ENCODE measurements at regions not wholly inside any gene's neighbourhood (a gene's known extent, or its start where the extent isn't known, plus 50 kb on each side); places are given as distances from the start of the nearest gene placed in this dataset.

- H3F3A ChIP-seq (replicated peaks; ENCODE audit: insufficient read depth) = no peaks in the 10 kb centered on the region
- H3K9ac ChIP-seq = no peak overlapping the region
- WGBS (ENCODE audit: low lambda C conversion rate) = 0% methylated on average over 1 of the region's 1 CpG
- DNase-seq = no peak
- no peak for TF ChIP-seq ELF1 (IDR thresholded peaks at IDR 0.05)
- TF ChIP-seq POLR2AphosphoS5 (IDR thresholded peaks at IDR 0.05; ENCODE audit: low read depth, low read length) = no peak
- no peak for TF ChIP-seq RXRA (IDR thresholded peaks at IDR 0.05; ENCODE audit: borderline replicate concordance, low read depth)
- TF ChIP-seq MEF2A (IDR thresholded peaks at IDR 0.05; ENCODE audit: borderline replicate concordance, low read depth) = no peak
- TF ChIP-seq CHD2 (IDR thresholded peaks at IDR 0.05; ENCODE audit: low read length, partially characterized antibody) = no peak
- TF ChIP-seq FOXJ3 (CRISPR knock-in tag; IDR thresholded peaks at IDR 0.05) = no peak
- TF ChIP-seq TEAD4 (IDR thresholded peaks at IDR 0.05; ENCODE audit: borderline replicate concordance, insufficient read depth) = no peak
- TF ChIP-seq FOXM1 (IDR thresholded peaks at IDR 0.05; ENCODE audit: low read depth) = no peak
- TF ChIP-seq EZH2phosphoT487 (IDR thresholded peaks at IDR 0.05; ENCODE audit: borderline replicate concordance, low read depth) = no peak
- TF ChIP-seq, protein P1, sequence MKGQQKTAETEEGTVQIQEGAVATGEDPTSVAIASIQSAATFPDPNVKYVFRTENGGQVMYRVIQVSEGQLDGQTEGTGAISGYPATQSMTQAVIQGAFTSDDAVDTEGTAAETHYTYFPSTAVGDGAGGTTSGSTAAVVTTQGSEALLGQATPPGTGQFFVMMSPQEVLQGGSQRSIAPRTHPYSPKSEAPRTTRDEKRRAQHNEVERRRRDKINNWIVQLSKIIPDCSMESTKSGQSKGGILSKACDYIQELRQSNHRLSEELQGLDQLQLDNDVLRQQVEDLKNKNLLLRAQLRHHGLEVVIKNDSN (IDR thresholded peaks at IDR 0.05; ENCODE audit: borderline replicate concordance, low read depth) = no peak
- TF ChIP-seq, protein P2, sequence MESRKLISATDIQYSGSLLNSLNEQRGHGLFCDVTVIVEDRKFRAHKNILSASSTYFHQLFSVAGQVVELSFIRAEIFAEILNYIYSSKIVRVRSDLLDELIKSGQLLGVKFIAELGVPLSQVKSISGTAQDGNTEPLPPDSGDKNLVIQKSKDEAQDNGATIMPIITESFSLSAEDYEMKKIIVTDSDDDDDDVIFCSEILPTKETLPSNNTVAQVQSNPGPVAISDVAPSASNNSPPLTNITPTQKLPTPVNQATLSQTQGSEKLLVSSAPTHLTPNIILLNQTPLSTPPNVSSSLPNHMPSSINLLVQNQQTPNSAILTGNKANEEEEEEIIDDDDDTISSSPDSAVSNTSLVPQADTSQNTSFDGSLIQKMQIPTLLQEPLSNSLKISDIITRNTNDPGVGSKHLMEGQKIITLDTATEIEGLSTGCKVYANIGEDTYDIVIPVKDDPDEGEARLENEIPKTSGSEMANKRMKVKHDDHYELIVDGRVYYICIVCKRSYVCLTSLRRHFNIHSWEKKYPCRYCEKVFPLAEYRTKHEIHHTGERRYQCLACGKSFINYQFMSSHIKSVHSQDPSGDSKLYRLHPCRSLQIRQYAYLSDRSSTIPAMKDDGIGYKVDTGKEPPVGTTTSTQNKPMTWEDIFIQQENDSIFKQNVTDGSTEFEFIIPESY (IDR thresholded peaks at IDR 0.05; ENCODE audit: borderline replicate concordance, low read depth) = no peak
- TF ChIP-seq REST (IDR thresholded peaks at IDR 0.05; ENCODE audit: low read depth, low read length) = no peak
- no peak for TF ChIP-seq IRF3 (IDR thresholded peaks at IDR 0.05; ENCODE audit: low read depth, low read length)
- TF ChIP-seq, protein P3, sequence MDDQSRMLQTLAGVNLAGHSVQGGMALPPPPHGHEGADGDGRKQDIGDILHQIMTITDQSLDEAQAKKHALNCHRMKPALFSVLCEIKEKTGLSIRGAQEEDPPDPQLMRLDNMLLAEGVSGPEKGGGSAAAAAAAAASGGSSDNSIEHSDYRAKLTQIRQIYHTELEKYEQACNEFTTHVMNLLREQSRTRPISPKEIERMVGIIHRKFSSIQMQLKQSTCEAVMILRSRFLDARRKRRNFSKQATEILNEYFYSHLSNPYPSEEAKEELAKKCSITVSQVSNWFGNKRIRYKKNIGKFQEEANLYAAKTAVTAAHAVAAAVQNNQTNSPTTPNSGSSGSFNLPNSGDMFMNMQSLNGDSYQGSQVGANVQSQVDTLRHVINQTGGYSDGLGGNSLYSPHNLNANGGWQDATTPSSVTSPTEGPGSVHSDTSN (IDR thresholded peaks at IDR 0.05) = no peak
- no peak for TF ChIP-seq RCOR1 (IDR thresholded peaks at IDR 0.05; ENCODE audit: low read length)
- no peak for TF ChIP-seq USF2 (IDR thresholded peaks at IDR 0.05; ENCODE audit: borderline replicate concordance, low read depth, low read length)
- TF ChIP-seq FOSL2 (IDR thresholded peaks at IDR 0.05; ENCODE audit: borderline replicate concordance, low read depth) = no peak
- TF ChIP-seq TAF1 (IDR thresholded peaks at IDR 0.05; ENCODE audit: borderline replicate concordance, low read depth, low read length) = no peak
- no peak for TF ChIP-seq JUND (IDR thresholded peaks at IDR 0.05)
- TF ChIP-seq, protein P4, sequence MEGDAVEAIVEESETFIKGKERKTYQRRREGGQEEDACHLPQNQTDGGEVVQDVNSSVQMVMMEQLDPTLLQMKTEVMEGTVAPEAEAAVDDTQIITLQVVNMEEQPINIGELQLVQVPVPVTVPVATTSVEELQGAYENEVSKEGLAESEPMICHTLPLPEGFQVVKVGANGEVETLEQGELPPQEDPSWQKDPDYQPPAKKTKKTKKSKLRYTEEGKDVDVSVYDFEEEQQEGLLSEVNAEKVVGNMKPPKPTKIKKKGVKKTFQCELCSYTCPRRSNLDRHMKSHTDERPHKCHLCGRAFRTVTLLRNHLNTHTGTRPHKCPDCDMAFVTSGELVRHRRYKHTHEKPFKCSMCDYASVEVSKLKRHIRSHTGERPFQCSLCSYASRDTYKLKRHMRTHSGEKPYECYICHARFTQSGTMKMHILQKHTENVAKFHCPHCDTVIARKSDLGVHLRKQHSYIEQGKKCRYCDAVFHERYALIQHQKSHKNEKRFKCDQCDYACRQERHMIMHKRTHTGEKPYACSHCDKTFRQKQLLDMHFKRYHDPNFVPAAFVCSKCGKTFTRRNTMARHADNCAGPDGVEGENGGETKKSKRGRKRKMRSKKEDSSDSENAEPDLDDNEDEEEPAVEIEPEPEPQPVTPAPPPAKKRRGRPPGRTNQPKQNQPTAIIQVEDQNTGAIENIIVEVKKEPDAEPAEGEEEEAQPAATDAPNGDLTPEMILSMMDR (IDR thresholded peaks at IDR 0.05) = no peak
- H3K9me3 ChIP-seq = no peaks in the 10 kb centered on the region
- no peak overlapping the region for H3K4me2 ChIP-seq
- no peak overlapping the region for H3K4me3 ChIP-seq (ENCODE audit: low read depth in 2 of 2, low read length in 1 of 2)
- no peaks in the 10 kb centered on the region for H3K9me2 ChIP-seq
- H3K27ac ChIP-seq (ENCODE audit: low read depth in 2 of 2, low read length in 1 of 2) = no peak overlapping the region
- no peak overlapping the region for H2AFZ ChIP-seq (ENCODE audit: low read depth)
- ChIA-PET POLR2A (no interaction called here), CTCF (no interaction called here)
- H3K27me3 ChIP-seq (ENCODE audit: insufficient read depth) = no peaks in the 10 kb centered on the region
- no peaks in the 10 kb centered on the region for H3K36me3 ChIP-seq (replicated peaks in 1 of 2; ENCODE audit: control insufficient read depth in 1 of 2, insufficient read depth in 2 of 2, low read length in 1 of 2)
- H3K4me1 ChIP-seq (ENCODE audit: control insufficient read depth in 1 of 2, insufficient read depth in 2 of 2, low read depth in 1 of 2, low read length in 1 of 2) = no peaks in the 10 kb centered on the region
- no peaks in the 10 kb centered on the region for H4K20me1 ChIP-seq (ENCODE audit: insufficient read depth)
- no peaks in the 10 kb centered on the region for H3K79me2 ChIP-seq (ENCODE audit: insufficient read depth)
Observed at GRCh38 chr3:26049951-26050350, 260.1 kb downstream of the OXSM start.

All from SK-N-SH (cell line).